ENCODE measurements at regions not wholly inside any gene's neighbourhood (a gene's known extent, or its start where the extent isn't known, plus 50 kb on each side); places are given as distances from the start of the nearest gene placed in this dataset.
A peak's percentile ranks its signal among the peaks of the same experiment; 100 is the strongest.
"Not testable (repeated sequence)": the region's sequence is repeated elsewhere in the genome, so short reads cannot be mapped to it uniquely, and the experiment has no call there.

DNA sequence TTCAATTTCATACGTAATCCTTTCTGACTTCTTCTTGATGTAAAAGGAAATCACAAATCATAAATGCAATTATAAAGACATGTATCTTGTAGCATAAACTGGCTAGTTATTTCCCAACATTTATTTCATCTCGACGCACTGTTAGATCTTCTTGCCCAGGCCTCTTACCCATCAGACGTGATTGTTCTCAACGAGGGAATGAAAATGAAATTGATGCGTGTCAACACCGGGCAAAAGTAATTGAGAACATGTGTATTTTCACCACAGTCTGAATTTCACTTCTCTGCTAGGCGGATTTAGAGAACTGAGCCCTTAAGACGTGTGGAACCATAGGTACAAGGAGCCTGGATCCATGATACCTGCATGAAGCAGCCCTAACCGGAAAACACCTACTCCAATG is 519.7 kb downstream of the KCNT2 start:
- no peak for DNase-seq (ENCODE audit: low read depth)

- peak; percentile 9 for DNase-seq (ENCODE audit: low read depth)
These were observed 529.5 kb downstream of the KCNT2 start for GRCh38 chr1:196078691-196079090.

- DNase-seq (ENCODE audit: low read depth): no peak
These were observed 532.6 kb downstream of the KCNT2 start for GRCh38 chr1:196075621-196076020.

DNA sequence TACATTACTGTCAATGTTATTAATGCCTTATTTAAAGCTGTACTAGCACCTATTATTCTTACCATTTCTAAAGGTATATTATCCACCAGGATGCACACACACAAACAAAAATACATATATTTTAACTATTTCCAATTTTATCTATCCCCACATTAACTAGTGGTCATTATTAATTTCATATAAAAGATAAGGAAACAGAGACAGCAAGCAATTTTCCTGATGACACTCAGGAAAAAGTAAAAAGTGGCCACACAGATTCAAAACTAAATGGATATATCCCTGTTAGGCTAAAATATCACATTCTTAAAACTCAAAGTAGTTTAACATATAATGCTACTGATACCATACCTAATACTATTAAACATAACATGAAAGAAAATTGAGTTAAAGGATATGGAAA is 534.1 kb downstream of the KCNT2 start:
- no peak for DNase-seq (ENCODE audit: low read depth)

- no peak for DNase-seq (ENCODE audit: low read depth)
These were observed 536.8 kb downstream of the KCNT2 start for GRCh38 chr1:196071447-196071846.

GRCh38 chr1:196070940-196071339 is 537.3 kb downstream of the KCNT2 start:
- no peak for DNase-seq (ENCODE audit: low read depth)

- no peak for DNase-seq (ENCODE audit: low read depth)
These were observed 544.3 kb downstream of the KCNT2 start for GRCh38 chr1:196063952-196064351.

DNA sequence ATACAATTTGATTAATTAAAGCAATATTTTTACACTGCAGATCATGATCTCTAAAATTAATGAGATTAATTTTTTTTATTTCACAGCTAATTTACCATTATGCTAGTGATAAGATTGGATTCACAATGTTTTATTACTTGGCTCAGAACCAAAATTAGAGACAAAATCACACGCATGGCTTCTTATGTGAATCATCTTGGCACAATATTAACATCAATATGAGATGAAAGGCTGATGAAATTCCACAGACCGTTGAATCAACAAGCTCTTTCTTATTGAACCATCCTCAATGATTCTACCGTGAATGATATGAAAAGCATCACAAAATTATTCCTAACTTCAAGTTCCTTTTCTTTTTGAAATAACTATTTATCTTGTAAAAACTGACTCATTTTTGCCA is 544.9 kb downstream of the KCNT2 start:
- no peak for DNase-seq (ENCODE audit: low read depth)

DNA sequence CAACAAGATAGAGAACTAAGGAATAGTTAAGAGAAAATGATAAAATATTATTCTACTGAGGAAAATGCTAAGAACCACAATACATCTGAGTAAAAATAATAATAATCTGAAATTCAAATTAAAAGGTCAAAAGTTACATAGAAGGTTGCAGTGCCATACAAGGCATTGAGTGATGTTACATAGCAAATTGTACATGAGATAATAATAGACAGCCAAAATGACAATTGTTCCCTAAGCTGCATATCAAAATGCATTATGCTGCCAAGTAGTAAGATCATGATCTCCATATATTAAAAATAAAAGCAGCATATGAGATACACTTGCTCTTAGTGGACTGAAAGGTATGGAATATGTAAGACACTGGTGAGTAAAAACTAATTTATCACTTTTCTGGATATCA is 547.7 kb downstream of the KCNT2 start:
- no peak for DNase-seq (ENCODE audit: low read depth)

GRCh38 chr1:196059210-196059609 is 549.0 kb downstream of the KCNT2 start:
- DNase-seq (ENCODE audit: low read depth): no peak

- no peak for DNase-seq (ENCODE audit: low read depth)
These were observed 551.3 kb downstream of the KCNT2 start for GRCh38 chr1:196056966-196057365.

DNA sequence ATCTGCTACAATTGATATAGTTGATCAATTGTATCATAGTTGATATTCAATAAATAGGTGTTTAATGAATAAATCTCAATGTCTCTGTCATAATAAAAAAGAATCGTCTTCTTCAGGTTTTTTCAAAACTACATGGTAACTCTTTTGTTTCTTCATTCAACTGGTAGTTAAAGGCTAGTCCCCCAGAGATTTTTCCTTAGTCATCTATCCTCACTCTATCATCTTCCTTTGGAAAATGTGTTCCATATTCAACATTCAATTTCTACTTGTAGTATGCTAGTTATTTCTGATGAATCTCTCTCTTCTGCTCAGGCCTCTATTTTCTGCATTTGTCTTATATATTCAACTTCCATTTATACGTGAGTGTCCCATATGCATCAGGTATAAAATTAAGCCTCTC is 558.8 kb downstream of the KCNT2 start:
- no peak for DNase-seq (ENCODE audit: low read depth)

- no peak for DNase-seq (ENCODE audit: low read depth)
These were observed 565.0 kb downstream of the KCNT2 start for GRCh38 chr1:196043268-196043667.

GRCh38 chr1:196034080-196034706 is 574.0 kb downstream of the KCNT2 start:
- no peak for DNase-seq (ENCODE audit: low read depth)

GRCh38 chr1:196031387-196031786 is 576.9 kb downstream of the KCNT2 start:
- DNase-seq (ENCODE audit: low read depth): not testable (repeated sequence)

DNA sequence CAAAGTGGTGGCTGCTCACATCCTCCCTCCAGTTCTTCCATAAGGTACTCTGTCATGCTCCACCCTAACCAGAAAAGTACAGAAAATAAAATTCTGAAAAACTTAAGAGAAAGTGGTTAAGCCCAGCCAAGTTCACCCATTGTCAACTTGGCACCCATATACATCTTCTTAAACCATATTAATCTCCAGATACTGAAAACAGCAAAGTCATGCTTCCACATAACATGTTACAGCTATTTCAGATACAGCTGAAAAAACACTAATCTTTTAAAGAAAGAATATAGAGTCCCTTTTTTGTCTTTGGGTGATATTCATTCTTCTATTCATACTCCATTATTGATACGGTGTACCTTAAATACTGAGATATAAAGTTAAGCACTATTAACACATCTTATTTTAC is 577.8 kb downstream of the KCNT2 start:
- no peak for DNase-seq (ENCODE audit: low read depth)

GRCh38 chr1:196029410-196029809 is 578.8 kb downstream of the KCNT2 start:
- no peak for DNase-seq (ENCODE audit: low read depth)

GRCh38 chr1:196027127-196027526 is 581.1 kb downstream of the KCNT2 start:
- DNase-seq (ENCODE audit: low read depth): no peak

GRCh38 chr1:196021174-196021573 is 587.1 kb downstream of the KCNT2 start:
- not testable (repeated sequence) for DNase-seq (ENCODE audit: low read depth)

- no peak for DNase-seq (ENCODE audit: low read depth)
These were observed 598.9 kb downstream of the KCNT2 start for GRCh38 chr1:196009362-196009761.

- no peak for DNase-seq (ENCODE audit: low read depth)
These were observed 600.5 kb downstream of the KCNT2 start for GRCh38 chr1:196007763-196008162.

DNA sequence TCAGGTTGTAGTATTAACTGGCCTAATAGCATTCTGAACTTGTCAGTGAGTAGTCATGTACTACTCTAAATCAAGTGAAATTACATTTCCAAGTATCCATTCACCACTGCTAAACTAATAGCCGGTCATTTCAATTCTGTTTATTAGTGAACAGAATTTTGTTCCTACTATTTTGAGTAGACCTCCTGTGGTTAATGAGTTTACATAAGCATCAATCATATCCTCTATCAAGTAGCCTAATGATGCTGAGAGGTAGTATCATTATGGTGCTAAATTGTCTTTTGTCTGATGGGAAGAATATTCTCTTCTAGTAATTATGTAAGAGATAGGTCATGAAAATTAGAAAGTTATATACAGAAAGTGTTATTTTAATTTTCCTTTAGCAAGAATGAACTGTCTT is 602.8 kb downstream of the KCNT2 start:
- no peak for DNase-seq (ENCODE audit: low read depth)

GRCh38 chr1:196004388-196004787 is 603.9 kb downstream of the KCNT2 start:
- DNase-seq (ENCODE audit: low read depth): not testable (repeated sequence)

DNA sequence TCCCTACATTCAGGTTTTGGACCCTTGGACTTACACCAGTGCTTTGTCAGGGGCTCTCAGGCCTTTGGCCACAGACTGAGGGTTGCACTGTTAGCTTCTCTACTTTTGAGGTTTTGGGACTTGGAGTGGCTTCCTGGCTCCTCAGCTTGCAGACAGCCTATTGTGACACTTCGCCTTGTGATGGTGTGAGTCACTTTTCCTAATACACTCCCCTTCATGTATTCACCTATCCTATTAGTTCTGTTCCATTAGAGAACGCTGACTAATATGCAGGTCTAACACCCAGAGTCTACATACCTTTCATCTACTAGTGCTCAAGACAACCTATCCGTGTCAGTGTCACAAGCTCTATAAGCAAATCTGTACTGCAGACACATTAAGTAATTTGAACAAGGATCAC is 605.3 kb downstream of the KCNT2 start:
- DNase-seq (ENCODE audit: low read depth): no peak

GRCh38 chr1:196002296-196002695 is 605.9 kb downstream of the KCNT2 start:
- not testable (repeated sequence) for DNase-seq (ENCODE audit: low read depth)
